Stomach smooth muscle (tissue), 2 donors: ENCODE measurements at regions not wholly inside any gene's neighbourhood (a gene's known extent, or its start where the extent isn't known, plus 50 kb on each side); places are given as distances from the start of the nearest gene placed in this dataset.

Experiments used
- H3K27ac ChIP-seq: one replicate; pipeline ENCODE4 v1.7.0; 2013; ENCODE audit warnings: mild to moderate bottlenecking, low read length, inconsistent platforms
- H3K27me3 ChIP-seq, 2 donors: one replicate each; pipeline ENCODE4 v1.7.0; 2013; ENCODE audit warnings: low read length in 2 of 2; ENCODE audit not compliant: insufficient read depth in 2 of 2, control insufficient read depth in 1 of 2
- H3K36me3 ChIP-seq, 2 donors: one replicate each; pipeline ENCODE4 v1.7.0; 2013; ENCODE audit warnings: low read length in 2 of 2; ENCODE audit not compliant: control insufficient read depth in 2 of 2, insufficient read depth in 2 of 2
- H3K4me1 ChIP-seq: one replicate; pipeline ENCODE4 v1.7.0; 2013; ENCODE audit warnings: low read length; ENCODE audit not compliant: control insufficient read depth, insufficient read depth
- H3K4me3 ChIP-seq, 2 donors: one replicate each; pipeline ENCODE4 v1.7.0; 2013; ENCODE audit warnings: low read length in 2 of 2
- H3K9ac ChIP-seq, 2 donors: one replicate each; pipeline ENCODE4 v1.7.0; 2013; ENCODE audit warnings: low read length in 2 of 2, mild to moderate bottlenecking in 1 of 2
- H3K9me3 ChIP-seq, 2 donors: one replicate each; pipeline ENCODE4 v1.7.0; 2013; ENCODE audit warnings: low read length in 2 of 2; ENCODE audit not compliant: control insufficient read depth in 2 of 2
- donor health status: healthy.
- donor health status: Pancreatic carcinoma.

- H3K4me1 ChIP-seq = peaks cover 14% of the 10 kb centered on the region
- no peaks in the 10 kb centered on the region for H3K27me3 ChIP-seq
- no peaks in the 10 kb centered on the region for H3K9me3 ChIP-seq
- H3K36me3 ChIP-seq = no peaks in the 10 kb centered on the region
- H3K4me3 ChIP-seq = peak overlapping the region in 1 of 2 donors; percentile 15
- peak overlapping the region; percentile 53 for H3K27ac ChIP-seq
- peak overlapping the region; percentile 4 to 42 for H3K9ac ChIP-seq
Observed at GRCh38 chr4:38320343-38320695, 343.7 kb upstream of the KLF3 start.

- Histone ChIP-seq H3K36me3 (no peaks in the 10 kb centered on the region), H3K4me3 (no peak overlapping the region), H3K9me3 (no peaks in the 10 kb centered on the region), H3K27ac (no peak overlapping the region), H3K27me3 (no peaks in the 10 kb centered on the region), H3K4me1 (peaks cover 14% of the 10 kb centered on the region), H3K9ac (no peak overlapping the region)
Observed at GRCh38 chr4:38320833-38321232, 343.2 kb upstream of the KLF3 start.

- Histone ChIP-seq H3K9me3 (no peaks in the 10 kb centered on the region), H3K27me3 (no peaks in the 10 kb centered on the region), H3K36me3 (no peaks in the 10 kb centered on the region), H3K4me3 (no peak overlapping the region), H3K27ac (no peak overlapping the region), H3K9ac (no peak overlapping the region), H3K4me1 (peaks cover 14% of the 10 kb centered on the region)
Observed at GRCh38 chr4:38322714-38323113, 341.3 kb upstream of the KLF3 start.

- Histone ChIP-seq H3K36me3 (no peaks in the 10 kb centered on the region), H3K4me3 (no peak overlapping the region), H3K9ac (no peak overlapping the region), H3K27ac (no peak overlapping the region), H3K4me1 (peaks cover 14% of the 10 kb centered on the region), H3K27me3 (no peaks in the 10 kb centered on the region), H3K9me3 (no peaks in the 10 kb centered on the region)
Observed at GRCh38 chr4:38323141-38323641, 340.8 kb upstream of the KLF3 start.

- Histone ChIP-seq H3K36me3 (no peaks in the 10 kb centered on the region), H3K4me1 (peaks cover 7% of the 10 kb centered on the region), H3K9me3 (no peaks in the 10 kb centered on the region), H3K9ac (no peak overlapping the region), H3K27me3 (no peaks in the 10 kb centered on the region), H3K4me3 (no peak overlapping the region), H3K27ac (no peak overlapping the region)
Observed at GRCh38 chr4:38324861-38325628, 339.0 kb upstream of the KLF3 start.

GRCh38 chr4:38325629-38325913 is 338.4 kb upstream of the KLF3 start:
- Histone ChIP-seq H3K4me1 (peaks cover 2% of the 10 kb centered on the region), H3K9ac (no peak overlapping the region), H3K9me3 (no peaks in the 10 kb centered on the region), H3K4me3 (no peak overlapping the region), H3K27me3 (no peaks in the 10 kb centered on the region), H3K27ac (no peak overlapping the region), H3K36me3 (no peaks in the 10 kb centered on the region)

- no peak overlapping the region for H3K9ac ChIP-seq
- no peak overlapping the region for H3K4me3 ChIP-seq
- peaks cover 2% of the 10 kb centered on the region for H3K4me1 ChIP-seq
- no peaks in the 10 kb centered on the region for H3K9me3 ChIP-seq
- H3K36me3 ChIP-seq = no peaks in the 10 kb centered on the region
- H3K27ac ChIP-seq = no peak overlapping the region
- no peaks in the 10 kb centered on the region for H3K27me3 ChIP-seq
Observed at GRCh38 chr4:38326499-38326898, 337.5 kb upstream of the KLF3 start.

- H3K4me1 ChIP-seq = peaks cover 2% of the 10 kb centered on the region
- no peak overlapping the region for H3K4me3 ChIP-seq
- H3K27ac ChIP-seq = no peak overlapping the region
- no peaks in the 10 kb centered on the region for H3K27me3 ChIP-seq
- no peaks in the 10 kb centered on the region for H3K9me3 ChIP-seq
- no peak overlapping the region for H3K9ac ChIP-seq
- no peaks in the 10 kb centered on the region for H3K36me3 ChIP-seq
Observed at GRCh38 chr4:38327174-38327573, 336.8 kb upstream of the KLF3 start.

GRCh38 chr4:38328989-38329729 is 334.8 kb upstream of the KLF3 start:
- Histone ChIP-seq H3K9me3 (no peaks in the 10 kb centered on the region), H3K27me3 (no peaks in the 10 kb centered on the region), H3K27ac (no peak overlapping the region), H3K9ac (no peak overlapping the region), H3K4me1 (peaks cover 2% of the 10 kb centered on the region), H3K36me3 (no peaks in the 10 kb centered on the region), H3K4me3 (no peak overlapping the region)

- Histone ChIP-seq H3K9ac (no peak overlapping the region), H3K4me3 (no peak overlapping the region), H3K9me3 (no peaks in the 10 kb centered on the region), H3K27me3 (no peaks in the 10 kb centered on the region), H3K36me3 (no peaks in the 10 kb centered on the region), H3K27ac (no peak overlapping the region), H3K4me1 (peaks cover 2% of the 10 kb centered on the region)
Observed at GRCh38 chr4:38330321-38330720, 333.7 kb upstream of the KLF3 start.

- no peak overlapping the region for H3K27ac ChIP-seq
- no peaks in the 10 kb centered on the region for H3K36me3 ChIP-seq
Observed at GRCh38 chr4:38330936-38331335, 333.1 kb upstream of the KLF3 start.

More at GRCh38 chr4:38330936-38331335, 333.1 kb upstream of the KLF3 start:
- H3K4me3 ChIP-seq = no peak overlapping the region
- H3K9ac ChIP-seq = no peak overlapping the region
- peaks cover 2% of the 10 kb centered on the region for H3K4me1 ChIP-seq
- H3K27me3 ChIP-seq = no peaks in the 10 kb centered on the region
- no peaks in the 10 kb centered on the region for H3K9me3 ChIP-seq
